Epithelial cell of proximal tubule (primary cell): ENCODE measurements at regions not wholly inside any gene's neighbourhood (a gene's known extent, or its start where the extent isn't known, plus 50 kb on each side); places are given as distances from the start of the nearest gene placed in this dataset.
"Not testable (repeated sequence)": the region's sequence is repeated elsewhere in the genome, so short reads cannot be mapped to it uniquely, and the experiment has no call there.

ENCODE experiments used
- DNase-seq: peaks from one replicate; pipeline ENCODE4 v3.0.0-alpha.2; 2011; ENCODE audit warnings: low read depth
- H3K4me3 ChIP-seq: 2 replicates; pipeline ENCODE4 v1.5.1; 2011; ENCODE audit warnings: low read depth, mild to moderate bottlenecking, low read length
- TF ChIP-seq, protein P1 (sequence below): conservative IDR thresholded peaks from 2 replicates; pipeline ENCODE4 v1.5.1; 2012; ENCODE audit warnings: low read depth, mild to moderate bottlenecking, low read length

DNA sequence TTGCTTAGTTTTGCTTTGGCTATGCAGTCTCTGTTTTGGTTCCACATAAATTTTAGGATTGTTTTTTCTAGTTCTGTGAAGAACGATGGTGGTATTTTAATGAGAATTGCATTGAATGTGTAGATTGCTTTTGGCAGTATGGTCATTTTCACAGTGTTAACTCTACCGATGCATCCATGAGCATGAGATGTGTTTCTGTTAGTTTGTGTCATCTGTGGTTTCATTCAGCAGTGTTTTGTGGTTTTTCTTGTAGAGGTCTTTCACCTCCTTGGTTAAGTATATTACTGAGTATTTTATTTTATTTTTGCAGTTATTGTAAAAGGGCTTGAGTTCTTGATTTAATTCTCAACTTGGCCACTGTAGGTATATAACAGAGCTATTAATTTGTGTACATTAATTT lies 78.2 kb upstream of the ZNF92 start:
- TF ChIP-seq, protein P1, sequence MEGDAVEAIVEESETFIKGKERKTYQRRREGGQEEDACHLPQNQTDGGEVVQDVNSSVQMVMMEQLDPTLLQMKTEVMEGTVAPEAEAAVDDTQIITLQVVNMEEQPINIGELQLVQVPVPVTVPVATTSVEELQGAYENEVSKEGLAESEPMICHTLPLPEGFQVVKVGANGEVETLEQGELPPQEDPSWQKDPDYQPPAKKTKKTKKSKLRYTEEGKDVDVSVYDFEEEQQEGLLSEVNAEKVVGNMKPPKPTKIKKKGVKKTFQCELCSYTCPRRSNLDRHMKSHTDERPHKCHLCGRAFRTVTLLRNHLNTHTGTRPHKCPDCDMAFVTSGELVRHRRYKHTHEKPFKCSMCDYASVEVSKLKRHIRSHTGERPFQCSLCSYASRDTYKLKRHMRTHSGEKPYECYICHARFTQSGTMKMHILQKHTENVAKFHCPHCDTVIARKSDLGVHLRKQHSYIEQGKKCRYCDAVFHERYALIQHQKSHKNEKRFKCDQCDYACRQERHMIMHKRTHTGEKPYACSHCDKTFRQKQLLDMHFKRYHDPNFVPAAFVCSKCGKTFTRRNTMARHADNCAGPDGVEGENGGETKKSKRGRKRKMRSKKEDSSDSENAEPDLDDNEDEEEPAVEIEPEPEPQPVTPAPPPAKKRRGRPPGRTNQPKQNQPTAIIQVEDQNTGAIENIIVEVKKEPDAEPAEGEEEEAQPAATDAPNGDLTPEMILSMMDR: no peak
- no peak overlapping the region for H3K4me3 ChIP-seq
- DNase-seq: no peak

DNA sequence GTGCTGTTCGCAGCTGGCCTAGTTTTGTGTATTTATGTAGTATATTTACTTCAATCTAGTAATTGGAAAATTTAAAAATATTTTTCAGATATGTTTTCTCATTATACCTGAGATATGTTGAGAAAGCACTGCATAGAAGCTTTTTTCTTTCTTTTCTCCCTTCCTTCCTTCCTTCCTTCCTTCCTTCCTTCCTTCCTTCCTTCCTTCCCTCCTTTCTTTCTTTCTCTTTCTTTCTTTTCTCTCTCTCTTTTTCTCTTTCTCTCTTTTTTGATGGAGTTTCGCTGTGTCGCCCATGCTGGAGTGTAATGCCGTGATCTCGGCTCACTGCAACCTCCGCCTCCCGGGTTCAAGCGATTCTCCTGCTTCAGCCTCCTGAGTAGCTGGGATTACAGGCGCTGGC lies 83.3 kb upstream of the ZNF92 start:
- DNase-seq, H3K4me3 ChIP-seq: not testable (repeated sequence)

DNA sequence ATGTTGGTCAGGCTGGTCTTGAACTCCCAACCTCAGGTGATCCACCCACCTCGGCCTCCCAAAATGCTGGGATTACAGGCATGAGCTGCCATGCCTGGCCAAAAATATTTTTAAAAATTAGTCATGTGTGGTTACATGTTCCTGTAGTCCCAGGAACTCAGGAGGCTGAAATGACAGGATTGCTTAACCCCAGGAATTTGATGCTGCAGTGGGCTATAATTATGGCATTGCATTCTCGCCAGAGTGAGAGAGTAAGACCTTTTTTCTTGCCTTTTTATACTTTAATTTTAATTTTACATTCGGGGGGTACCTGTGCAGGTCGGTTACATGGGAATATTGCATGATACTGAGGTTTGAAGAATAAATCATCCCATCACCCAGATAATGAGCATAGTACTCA lies 86.6 kb upstream of the ZNF92 start:
- TF ChIP-seq, protein P1: no peak

DNA sequence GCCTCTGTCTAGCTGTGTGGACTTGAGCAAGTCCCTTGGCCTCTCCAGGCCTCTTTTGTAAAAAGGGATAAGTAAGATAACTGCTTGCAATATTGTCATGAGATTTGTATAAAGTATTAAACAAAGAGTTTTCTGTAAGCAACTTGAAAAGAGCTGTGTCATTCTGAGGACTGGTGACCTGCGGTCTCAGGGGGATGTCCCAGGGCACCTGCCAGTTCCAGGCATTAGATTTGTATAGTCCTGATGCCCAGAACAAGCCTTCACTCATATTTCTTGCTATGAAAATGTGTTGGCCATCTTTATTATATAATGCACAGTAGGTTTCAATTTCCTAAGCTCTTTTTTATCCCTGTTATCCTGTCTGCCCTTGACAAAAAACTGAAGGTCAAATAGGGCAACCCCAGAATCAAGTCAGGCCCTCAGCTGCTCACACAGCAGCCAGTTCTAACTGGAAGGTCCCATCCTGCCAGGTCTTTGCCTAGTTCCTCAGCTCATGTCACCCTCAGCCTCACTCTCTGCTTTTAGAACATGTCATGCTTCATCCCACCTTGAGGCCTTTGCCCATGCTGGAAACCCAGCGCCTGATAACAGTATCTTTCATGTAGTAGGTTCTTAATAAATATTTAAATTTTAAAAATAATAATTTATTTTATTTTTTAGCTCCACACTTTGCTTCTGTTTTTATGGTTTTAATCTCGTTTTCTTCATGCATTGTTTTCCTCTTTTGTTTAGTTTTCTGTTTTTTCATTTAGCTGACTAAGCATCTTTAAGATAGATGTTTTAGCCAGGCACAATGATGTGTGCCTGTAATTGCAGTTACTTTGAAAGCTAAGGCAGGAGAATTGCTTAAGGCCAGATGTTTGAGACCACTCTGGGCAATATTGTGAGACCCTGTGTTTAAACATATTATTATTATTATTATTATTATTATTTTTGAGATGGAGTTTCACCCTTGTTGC lies 87.5 kb upstream of the ZNF92 start:
- TF ChIP-seq, protein P1: no peak
- H3K4me3 ChIP-seq: no peak overlapping the region
- DNase-seq: no peak

More for the DNA sequence above, 86.6 kb upstream of the ZNF92 start:
- H3K4me3 ChIP-seq: no peak overlapping the region
- DNase-seq: no peak

DNA sequence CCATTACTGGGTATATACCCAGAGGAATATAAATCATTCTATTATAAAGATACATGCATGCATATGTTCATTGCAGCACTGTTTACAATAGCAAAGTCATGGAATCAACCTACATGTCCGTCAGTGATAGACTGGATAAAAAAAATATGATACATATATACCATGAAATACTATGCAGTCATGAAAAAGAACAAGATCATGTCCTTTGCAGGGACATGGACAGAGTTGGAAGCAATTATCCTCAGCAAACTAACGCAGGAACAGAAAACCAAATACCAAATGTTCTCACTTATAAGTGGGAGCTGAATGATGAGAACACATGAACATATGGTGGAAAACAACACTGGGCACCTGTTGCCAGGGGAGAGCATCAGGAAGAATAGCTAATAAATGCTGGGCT lies 88.4 kb upstream of the ZNF92 start:
- not testable (repeated sequence) for DNase-seq, H3K4me3 ChIP-seq

DNA sequence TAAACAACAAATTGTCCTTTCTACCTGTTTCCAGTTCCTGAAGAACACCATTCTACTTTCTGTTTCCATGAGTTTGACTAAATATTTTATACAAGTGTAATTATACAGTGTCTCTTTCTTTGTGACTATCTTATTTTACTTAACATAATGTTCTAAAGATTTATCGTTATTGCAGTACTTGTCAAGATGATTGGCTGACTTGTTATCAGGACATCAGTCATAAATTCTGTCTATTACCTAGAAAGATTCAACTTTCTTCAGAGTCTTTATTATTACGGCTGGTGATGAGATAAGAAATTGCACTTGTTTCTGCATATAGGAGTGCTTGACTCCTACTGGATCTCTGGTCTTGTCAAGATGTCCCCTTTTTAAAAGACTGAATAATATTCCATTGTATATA lies 93.9 kb upstream of the ZNF92 start:
- no peak for DNase-seq
- no peak overlapping the region for H3K4me3 ChIP-seq
- TF ChIP-seq, protein P1: no peak

DNA sequence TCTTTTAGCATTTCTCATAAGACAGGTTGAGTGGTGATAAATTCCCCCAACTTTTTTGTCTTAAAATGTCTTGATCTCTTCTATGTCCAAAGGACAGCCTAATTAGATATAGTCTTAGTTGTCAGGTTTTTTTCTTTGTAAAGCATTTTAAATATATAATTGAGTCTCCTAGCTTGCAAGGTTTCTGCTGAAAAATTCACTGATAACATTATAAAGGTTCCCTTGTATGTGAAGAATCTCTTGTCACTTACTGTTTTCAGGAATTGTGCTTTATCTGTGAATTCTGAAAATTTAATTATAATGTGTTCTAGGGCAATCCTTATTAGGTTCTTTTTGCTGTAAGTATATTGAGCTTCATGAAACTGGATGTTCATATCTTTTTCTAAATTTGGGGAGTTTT lies 96.8 kb upstream of the ZNF92 start:
- DNase-seq: no peak
- TF ChIP-seq, protein P1: no peak
- H3K4me3 ChIP-seq: no peak overlapping the region

DNA sequence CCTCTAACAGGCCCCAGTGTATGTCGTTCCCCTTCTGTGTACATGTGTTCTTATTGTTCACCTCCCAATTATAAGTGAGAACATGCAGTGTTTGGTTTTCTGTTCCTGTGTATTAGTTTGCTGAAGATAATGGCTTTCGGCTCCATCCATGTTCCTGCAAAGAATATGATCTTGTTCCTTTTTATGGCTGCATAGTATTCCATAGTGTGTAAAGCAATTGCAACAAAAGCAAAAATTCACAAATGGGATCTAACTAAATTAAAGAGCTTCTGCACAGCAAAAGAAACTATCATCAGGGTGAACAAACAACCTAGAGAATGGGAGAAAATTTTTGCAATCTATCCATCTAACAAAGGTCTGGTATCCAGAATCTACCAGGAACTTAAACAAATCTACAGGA lies 102.2 kb upstream of the ZNF92 start:
- DNase-seq, H3K4me3 ChIP-seq: not testable (repeated sequence)
